Pancreas (tissue), 10 donors: ENCODE measurements at regions not wholly inside any gene's neighbourhood (a gene's known extent, or its start where the extent isn't known, plus 50 kb on each side); places are given as distances from the start of the nearest gene placed in this dataset.

ENCODE experiments used
- ATAC-seq, 4 donors: fragments of 200-7000 bp; cut with Tn5 transposase; one replicate each; pipeline versions ENCODE4 v1.8.0 to v1.9.1; 2020; ENCODE audit warnings: mild to moderate bottlenecking in 4 of 4, moderate library complexity in 4 of 4
- DNase-seq, 6 donors: peaks; one replicate each; pipeline ENCODE4 v3.0.0-alpha.2; 2020
- FAIRE-seq: peaks from 2 replicates; lab custom pipeline; 2012; peaks lifted over from hg19 to GRCh38; lab: Jason Lieb, UNC
- H3K27ac ChIP-seq, 4 donors: fragments of 200-600 bp; sonication (generic); 1 replicate in 3 of 4; 2 replicates in 1 of 4; pipeline versions ENCODE4 v1.5.0 to v1.8.0; 2020
- H3K27me3 ChIP-seq, 4 donors: fragments of 200-600 bp; one replicate each; pipeline ENCODE4 v1.8.0; 2021
- H3K36me3 ChIP-seq, 3 donors: fragments of 200-600 bp; sonication (generic) in 1 of 3; one replicate each; pipeline versions ENCODE4 v1.5.0 to v1.8.0; 2020 to 2021
- H3K4me1 ChIP-seq, 3 donors: fragments of 200-600 bp; one replicate each; pipeline ENCODE4 v1.8.0; 2021
- H3K4me3 ChIP-seq, 4 donors: fragments of 200-600 bp; sonication (generic) in 2 of 4; one replicate each; pipeline versions ENCODE4 v1.5.0 to v1.8.0; 2020 to 2021
- H3K9me3 ChIP-seq, 4 donors: fragments of 200-600 bp; one replicate each; pipeline ENCODE4 v1.8.0; 2021
- WGBS, 2 donors: extraction: QIAGEN DNeasy Blood & Tissue Kit; methylation state at CpG; one replicate each; pipeline ENCODE4 v1.1.7; 2013; 5-methylcytosine and 5-hydroxymethylcytosine counted together
- intact Hi-C, 3 donors: fragments of 100-400 bp; cut with DNase I; formaldehyde crosslinking; loops; one replicate each; pipeline versions ENCODE4 v1.11.1 to v1.14.2; 2022
- TF ChIP-seq, protein P1 (sequence below), 4 donors: fragments of 200-600 bp; sonication (generic) in 3 of 4; IDR thresholded peaks; one replicate each; pipeline versions ENCODE4 v1.5.0 to v1.8.0; 2021; ENCODE audit warnings: antibody characterized with exemption in 4 of 4
- donor health status: healthy with polysubstance abuse.
- donor health status: DM: no; HTN: no; CAD: no; lungs with moderate emphysema.
- donor health status: DM: no; HTN: no; CAD: no.
- donor health status: control.
- donor health status: control.
- donor health status: Bipolar disorder and iron deficiency.
- donor health status: DM: yes; HTN: yes; CAD: no.
- donor health status: DM: no; HTN: no; CAD: no.
- donor health status: DM: no; HTN: no; CAD: no.
- donor health status: DM: yes; HTN: yes; CAD: no.

DNA sequence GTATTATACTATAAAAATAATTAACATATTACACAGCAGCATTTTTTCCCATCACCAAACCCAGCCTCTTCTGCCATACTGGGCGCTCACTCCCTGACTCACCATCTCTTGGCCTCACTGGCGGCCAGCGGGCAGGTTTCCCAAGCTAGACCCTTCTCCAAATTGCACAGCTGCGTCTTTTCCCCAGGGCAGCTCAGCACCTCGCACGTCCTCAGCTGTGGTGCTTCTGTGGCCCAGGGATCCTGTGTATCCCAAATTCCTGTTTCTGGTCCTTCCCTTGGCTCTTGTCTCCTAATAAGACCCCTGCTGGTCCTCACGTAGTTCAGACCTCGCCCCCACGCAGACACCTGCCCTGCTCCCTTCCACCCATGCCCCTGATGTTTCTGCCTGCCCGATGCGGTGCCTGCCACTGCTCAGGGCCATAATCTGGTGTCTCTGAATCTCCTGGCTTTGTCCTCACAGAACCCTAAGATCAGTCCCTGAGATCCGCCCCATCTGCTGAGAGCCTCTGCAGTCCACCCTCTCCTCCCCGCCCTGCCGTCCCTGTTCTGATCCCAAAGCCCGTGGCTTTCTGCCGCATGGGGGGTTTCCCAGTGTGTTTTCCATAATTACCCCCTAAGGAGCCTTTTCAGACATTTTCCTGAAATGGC is 290.1 kb downstream of the TCERG1L start:
- intact Hi-C loops, result no loop called here
- DNase-seq, result peak; percentile 42 to 91 (median 76)
- no peak overlapping the region for H3K27ac ChIP-seq
- no peaks in the 10 kb centered on the region for H3K4me1 ChIP-seq
- H3K27me3 ChIP-seq, result no peaks in the 10 kb centered on the region
- TF ChIP-seq, protein P1, sequence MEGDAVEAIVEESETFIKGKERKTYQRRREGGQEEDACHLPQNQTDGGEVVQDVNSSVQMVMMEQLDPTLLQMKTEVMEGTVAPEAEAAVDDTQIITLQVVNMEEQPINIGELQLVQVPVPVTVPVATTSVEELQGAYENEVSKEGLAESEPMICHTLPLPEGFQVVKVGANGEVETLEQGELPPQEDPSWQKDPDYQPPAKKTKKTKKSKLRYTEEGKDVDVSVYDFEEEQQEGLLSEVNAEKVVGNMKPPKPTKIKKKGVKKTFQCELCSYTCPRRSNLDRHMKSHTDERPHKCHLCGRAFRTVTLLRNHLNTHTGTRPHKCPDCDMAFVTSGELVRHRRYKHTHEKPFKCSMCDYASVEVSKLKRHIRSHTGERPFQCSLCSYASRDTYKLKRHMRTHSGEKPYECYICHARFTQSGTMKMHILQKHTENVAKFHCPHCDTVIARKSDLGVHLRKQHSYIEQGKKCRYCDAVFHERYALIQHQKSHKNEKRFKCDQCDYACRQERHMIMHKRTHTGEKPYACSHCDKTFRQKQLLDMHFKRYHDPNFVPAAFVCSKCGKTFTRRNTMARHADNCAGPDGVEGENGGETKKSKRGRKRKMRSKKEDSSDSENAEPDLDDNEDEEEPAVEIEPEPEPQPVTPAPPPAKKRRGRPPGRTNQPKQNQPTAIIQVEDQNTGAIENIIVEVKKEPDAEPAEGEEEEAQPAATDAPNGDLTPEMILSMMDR (IDR thresholded peaks at IDR 0.05), result no peak
- H3K4me3 ChIP-seq, result no peak overlapping the region
- 62 to 66% methylated on average over 16 of the region's 16 CpGs for WGBS, 2 donors
- H3K36me3 ChIP-seq, result no peaks in the 10 kb centered on the region
- H3K9me3 ChIP-seq, result no peaks in the 10 kb centered on the region
- FAIRE-seq, result no peak
- peak; percentile 43 to 97 (median 87) for ATAC-seq

DNA sequence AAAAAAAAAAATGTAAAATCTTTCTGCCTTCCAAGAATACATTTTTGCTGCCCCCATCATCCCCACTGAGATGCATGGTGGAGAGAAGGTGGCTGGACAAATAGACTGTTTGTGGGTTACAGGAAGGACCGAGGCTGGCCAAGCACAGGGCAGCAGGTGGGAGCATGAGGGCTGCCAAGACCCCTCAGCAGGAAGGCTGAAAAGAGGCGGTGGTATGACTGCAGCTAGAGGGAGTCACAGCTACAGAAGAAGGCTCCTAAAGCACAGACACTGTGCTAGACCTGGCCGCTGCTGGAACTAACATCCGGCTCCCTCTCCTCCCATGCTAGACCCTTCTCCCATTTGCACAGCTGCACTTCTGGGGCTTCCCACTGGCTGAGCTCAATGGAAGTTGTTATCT is 289.6 kb downstream of the TCERG1L start:
- intact Hi-C loops, result no loop called here
- Histone ChIP-seq H3K9me3 (no peaks in the 10 kb centered on the region), H3K36me3 (no peaks in the 10 kb centered on the region), H3K27ac (no peak overlapping the region), H3K4me3 (no peak overlapping the region), H3K27me3 (no peaks in the 10 kb centered on the region), H3K4me1 (no peaks in the 10 kb centered on the region)
- TF ChIP-seq, protein P1 (IDR thresholded peaks at IDR 0.05), result no peak
- 65 to 80% methylated on average over 4 of the region's 4 CpGs for WGBS, 2 donors
- ATAC-seq (no peak), DNase-seq (no peak), FAIRE-seq (no peak)

DNA sequence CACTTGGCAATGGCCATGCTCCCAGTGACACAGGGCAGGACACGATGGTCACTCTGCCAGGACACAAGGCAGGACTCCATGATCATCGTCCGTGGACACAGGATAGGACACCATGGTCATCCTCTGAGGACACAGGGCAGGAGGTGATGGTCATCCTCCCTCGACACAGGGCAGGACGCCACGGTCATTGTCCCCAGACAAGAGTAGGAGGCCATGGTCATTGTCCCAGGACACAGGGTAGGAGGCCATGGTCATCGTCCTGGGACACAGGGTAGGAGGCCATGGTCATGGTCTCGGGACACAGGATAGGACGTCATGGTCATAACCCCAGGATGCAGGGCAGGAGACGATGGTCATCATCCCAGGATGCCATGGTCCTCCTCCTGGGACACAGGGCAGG is 289.2 kb downstream of the TCERG1L start:
- H3K36me3 ChIP-seq, result no peaks in the 10 kb centered on the region
- H3K4me1 ChIP-seq, result no peaks in the 10 kb centered on the region
- H3K27ac ChIP-seq, result no peak overlapping the region
- no peaks in the 10 kb centered on the region for H3K9me3 ChIP-seq
- 78 to 85% methylated on average over 10 of the region's 10 CpGs for WGBS, 2 donors
- H3K4me3 ChIP-seq, result no peak overlapping the region
- TF ChIP-seq, protein P1 (IDR thresholded peaks at IDR 0.05), result no peak
- no peaks in the 10 kb centered on the region for H3K27me3 ChIP-seq
- intact Hi-C loops, result no loop called here
- ATAC-seq (no peak), FAIRE-seq (no peak), DNase-seq (peak in 1 of 6 donors; percentile 35)

DNA sequence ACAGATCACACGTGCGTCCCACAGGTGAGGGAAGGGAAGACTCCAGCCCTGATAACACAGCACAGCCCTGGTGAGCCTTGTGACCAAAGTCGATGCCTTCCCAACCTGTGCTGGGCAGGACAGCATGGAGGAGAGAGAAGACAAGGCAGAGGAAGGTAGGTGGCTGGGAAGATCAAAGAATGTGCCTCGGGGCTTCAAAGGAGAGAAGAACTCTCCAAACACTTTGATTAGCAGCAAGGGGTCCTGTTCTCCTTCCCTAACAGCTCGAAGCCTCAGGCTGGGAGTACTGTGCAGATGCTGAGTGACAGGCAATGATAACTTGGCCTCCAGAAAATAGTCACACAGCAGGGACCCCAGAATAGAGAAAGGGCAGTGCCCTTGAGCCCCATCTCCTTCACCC is 288.5 kb downstream of the TCERG1L start:
- WGBS, 2 donors, result 43 to 51% methylated on average over 5 of the region's 5 CpGs
- no peak for ATAC-seq
- Histone ChIP-seq H3K27me3 (no peaks in the 10 kb centered on the region), H3K9me3 (no peaks in the 10 kb centered on the region), H3K4me3 (no peak overlapping the region), H3K4me1 (no peaks in the 10 kb centered on the region), H3K27ac (no peak overlapping the region), H3K36me3 (no peaks in the 10 kb centered on the region)
- DNase-seq, result peak in 1 of 6 donors; percentile 23
- TF ChIP-seq, protein P1 (IDR thresholded peaks at IDR 0.05), result no peak
- intact Hi-C loops, result no loop called here
- no peak for FAIRE-seq
